Fibroblast of the aortic adventitia (primary cell): ENCODE measurements at regions not wholly inside any gene's neighbourhood (a gene's known extent, or its start where the extent isn't known, plus 50 kb on each side); places are given as distances from the start of the nearest gene placed in this dataset.
A peak's percentile ranks its signal among the peaks of the same experiment; 100 is the strongest.

ENCODE experiments used
- DNase-seq: peaks from one replicate; pipeline ENCODE4 v3.0.0-alpha.2; 2010; ENCODE audit warnings: low read depth
- H3K4me3 ChIP-seq: 2 replicates; pipeline ENCODE4 v1.5.1; 2011; ENCODE audit warnings: low read depth, mild to moderate bottlenecking, control low read depth, low read length, moderate library complexity
- CTCF ChIP-seq: IDR thresholded peaks from 2 replicates; pipeline ENCODE4 v1.5.1; 2011; ENCODE audit warnings: mild to moderate bottlenecking, low read length, control low read depth, inconsistent platforms; ENCODE audit not compliant: insufficient read depth

DNA sequence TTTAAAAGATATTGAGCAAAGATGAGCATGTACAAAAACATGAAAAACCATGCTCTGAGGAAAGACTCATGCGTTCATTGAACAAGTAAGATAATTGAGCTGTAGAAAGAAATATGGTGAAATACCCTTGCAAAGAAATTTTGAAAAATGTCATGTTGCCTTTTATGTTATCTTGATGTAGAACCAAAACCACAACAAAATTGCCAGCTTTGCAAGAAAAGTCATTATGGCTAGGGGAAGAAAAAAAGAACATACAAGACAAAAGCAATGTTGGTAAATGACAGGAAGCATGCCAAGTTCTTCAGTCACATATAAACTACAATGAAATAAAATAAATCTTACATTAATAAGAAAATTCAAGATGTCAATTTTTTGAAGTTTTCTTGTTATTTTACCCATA lies 368.0 kb downstream of the IRX1 start:
- no peak overlapping the region for H3K4me3 ChIP-seq
- no peak for DNase-seq
- TF ChIP-seq CTCF, result no peak

- TF ChIP-seq CTCF, result no peak
- no peak for DNase-seq
- no peak overlapping the region for H3K4me3 ChIP-seq
Observed at GRCh38 chr5:3980156-3980555, 384.5 kb downstream of the IRX1 start.

DNA sequence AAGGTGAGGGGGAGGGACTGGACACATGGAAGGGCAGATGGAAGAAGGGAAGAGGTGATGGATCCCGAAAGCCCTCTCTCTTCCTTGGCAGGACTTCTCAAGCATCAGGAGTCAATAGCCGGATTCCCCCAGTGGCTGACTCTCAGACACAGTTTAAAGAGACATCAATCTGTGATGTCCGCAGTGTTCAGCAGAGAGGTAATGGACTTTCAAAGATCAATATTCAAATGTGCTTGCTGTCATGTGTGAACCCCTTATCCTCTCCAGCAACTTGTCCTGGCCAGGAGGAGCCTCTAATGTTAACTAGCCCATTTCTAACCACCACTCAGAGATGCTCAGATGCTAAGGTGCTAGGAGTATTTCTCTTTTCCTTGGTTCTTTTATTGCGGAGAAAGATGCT lies 392.2 kb downstream of the IRX1 start:
- no peak for TF ChIP-seq CTCF
- no peak for DNase-seq
- H3K4me3 ChIP-seq, result no peak overlapping the region

DNA sequence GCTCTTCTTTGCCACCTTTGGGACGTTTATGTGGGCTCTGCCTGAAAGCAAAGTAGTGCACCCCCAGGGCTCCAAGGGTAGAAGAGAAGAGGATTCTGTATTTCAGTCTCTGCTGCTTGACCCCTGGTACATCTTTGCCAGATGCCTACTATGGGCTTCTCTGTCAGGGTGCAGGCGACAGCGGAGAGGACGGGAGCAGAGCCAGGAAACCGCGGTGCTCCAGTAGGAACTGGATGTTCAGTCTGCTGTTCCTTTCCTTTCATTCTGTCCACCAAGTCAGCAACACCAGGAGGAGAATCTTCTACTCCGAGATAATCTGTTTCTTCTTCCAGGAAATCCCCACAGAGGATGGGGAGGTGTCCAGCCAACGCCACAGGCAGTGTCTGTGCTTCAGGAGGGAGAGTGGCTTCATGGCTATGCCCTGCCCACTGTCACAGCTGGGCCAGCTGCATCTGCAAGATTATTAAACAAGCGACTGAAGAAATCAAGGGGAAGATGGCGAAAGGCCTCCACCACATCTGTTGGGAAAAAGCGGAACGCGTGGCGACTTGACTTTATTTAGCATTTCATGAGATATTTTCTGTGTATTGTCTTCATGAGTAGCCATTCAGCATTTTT lies 398.3 kb downstream of the IRX1 start:
- TF ChIP-seq CTCF, result no peak
- no peak for DNase-seq
- H3K4me3 ChIP-seq, result no peak overlapping the region

DNA sequence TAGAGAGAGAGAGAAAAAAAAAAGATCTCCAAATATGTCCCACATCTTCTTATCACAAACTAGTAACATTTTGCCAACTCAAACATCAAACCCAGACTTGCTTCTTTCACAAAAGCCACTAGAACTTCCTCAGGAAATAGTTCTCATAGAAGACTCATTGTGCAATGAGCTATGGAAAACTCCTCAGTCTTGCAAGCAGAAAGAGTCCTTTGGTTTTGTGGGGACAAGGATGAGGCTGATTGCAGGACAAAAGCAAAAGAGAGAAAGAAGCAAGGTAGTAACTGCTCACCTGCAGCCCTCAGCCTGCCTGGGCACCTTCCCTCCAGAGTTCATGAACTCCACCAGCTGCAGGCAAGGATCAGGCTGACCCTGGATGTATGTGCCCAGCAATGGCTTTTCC lies 399.0 kb downstream of the IRX1 start:
- DNase-seq, result peak; percentile 49
- TF ChIP-seq CTCF, result no peak
- no peak overlapping the region for H3K4me3 ChIP-seq

DNA sequence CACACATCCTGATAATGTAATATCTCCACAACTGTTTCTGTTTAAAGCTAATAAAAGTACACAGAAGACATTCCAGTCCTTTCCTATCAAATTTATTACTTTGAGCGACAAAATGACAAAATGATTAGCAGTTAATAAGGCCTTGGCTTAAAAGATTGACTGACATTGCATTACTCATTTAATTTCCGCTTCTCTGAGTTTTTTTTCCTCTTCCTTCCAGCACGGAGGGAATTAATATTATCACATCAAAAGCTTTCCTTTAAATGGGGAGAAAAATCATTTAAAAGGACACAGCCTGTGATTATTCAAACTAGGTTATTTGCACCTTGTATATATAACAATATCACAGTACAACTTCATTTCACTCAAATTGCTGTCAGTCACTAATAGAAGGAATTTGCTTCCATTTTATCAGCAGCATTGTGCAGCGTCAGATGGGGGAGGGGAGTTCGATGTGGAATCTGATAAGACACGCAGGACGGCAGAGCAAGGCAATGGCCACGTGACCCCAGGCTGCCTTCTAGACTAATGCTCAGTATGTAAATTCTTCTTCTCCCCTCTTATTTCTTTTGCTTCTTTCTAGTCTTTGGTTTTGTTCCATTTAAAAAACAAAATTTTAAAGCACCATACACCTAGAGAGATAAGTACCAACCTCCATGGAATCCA lies 400.5 kb downstream of the IRX1 start:
- DNase-seq, result no peak
- no peak overlapping the region for H3K4me3 ChIP-seq
- no peak for TF ChIP-seq CTCF
